ENCODE measurements at regions not wholly inside any gene's neighbourhood (a gene's known extent, or its start where the extent isn't known, plus 50 kb on each side); places are given as distances from the start of the nearest gene placed in this dataset.

DNA sequence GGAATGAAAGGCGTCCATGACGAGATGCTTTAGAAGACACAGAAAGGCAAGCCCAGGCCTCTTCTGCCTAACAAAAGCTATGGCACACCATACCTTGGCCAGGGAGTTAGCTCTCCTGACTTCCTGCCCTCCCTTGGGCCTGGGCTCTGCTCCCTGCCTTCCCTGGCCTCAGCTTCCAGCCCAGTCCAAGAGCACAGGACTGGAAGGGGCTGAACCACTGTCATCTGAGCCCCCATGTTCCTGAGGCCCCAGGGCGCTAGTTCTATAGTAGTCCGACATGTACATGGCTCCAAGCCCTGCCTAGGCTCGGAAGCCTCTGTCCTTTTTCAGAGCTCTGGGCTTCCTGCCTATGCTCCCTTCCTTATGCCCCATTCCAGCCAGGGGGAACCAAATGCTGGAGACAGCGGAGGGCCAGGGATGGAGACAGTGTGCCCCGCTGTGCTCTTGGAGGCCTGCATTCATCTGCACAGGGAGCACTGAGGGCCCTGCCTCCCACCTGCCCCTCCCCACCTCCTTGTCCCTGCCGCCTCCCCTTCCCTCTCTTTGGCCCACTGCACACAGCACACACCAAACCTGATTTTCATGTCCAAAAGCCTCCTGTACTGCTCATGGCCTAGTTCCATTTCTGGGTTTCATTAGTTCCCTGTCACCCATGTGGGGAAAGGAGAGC lies 240.1 kb downstream of the RHOU start:
- Histone ChIP-seq H3K36me3 (ENCODE audit: insufficient read depth, low read length) (no peaks in the 10 kb centered on the region), H3F3A (ENCODE audit: insufficient read depth, low read length, poor library complexity, severe bottlenecking) (no peaks in the 10 kb centered on the region), H3K9ac (ENCODE audit: low read length) (no peak overlapping the region), H3K27ac (ENCODE audit: low read length) (no peak overlapping the region), H3K9me3 (ENCODE audit: low read length) (no peaks in the 10 kb centered on the region), H3K79me2 (replicated peaks; ENCODE audit: insufficient read depth, low read length) (no peaks in the 10 kb centered on the region), H3K4me3 (ENCODE audit: low read length) (no peak overlapping the region), H3K27me3 (ENCODE audit: insufficient read depth, low read depth, low read length) (no peaks in the 10 kb centered on the region), H4K20me1 (ENCODE audit: insufficient read depth) (no peaks in the 10 kb centered on the region), H2AFZ (ENCODE audit: low read depth, low read length) (no peak overlapping the region), H3K9me2 (ENCODE audit: insufficient read depth, low read length) (no peaks in the 10 kb centered on the region), H3K4me2 (ENCODE audit: low read length) (no peak overlapping the region)
- TF ChIP-seq POLR2AphosphoS5 (IDR thresholded peaks at IDR 0.05) = no peak
- TF ChIP-seq, protein P1, sequence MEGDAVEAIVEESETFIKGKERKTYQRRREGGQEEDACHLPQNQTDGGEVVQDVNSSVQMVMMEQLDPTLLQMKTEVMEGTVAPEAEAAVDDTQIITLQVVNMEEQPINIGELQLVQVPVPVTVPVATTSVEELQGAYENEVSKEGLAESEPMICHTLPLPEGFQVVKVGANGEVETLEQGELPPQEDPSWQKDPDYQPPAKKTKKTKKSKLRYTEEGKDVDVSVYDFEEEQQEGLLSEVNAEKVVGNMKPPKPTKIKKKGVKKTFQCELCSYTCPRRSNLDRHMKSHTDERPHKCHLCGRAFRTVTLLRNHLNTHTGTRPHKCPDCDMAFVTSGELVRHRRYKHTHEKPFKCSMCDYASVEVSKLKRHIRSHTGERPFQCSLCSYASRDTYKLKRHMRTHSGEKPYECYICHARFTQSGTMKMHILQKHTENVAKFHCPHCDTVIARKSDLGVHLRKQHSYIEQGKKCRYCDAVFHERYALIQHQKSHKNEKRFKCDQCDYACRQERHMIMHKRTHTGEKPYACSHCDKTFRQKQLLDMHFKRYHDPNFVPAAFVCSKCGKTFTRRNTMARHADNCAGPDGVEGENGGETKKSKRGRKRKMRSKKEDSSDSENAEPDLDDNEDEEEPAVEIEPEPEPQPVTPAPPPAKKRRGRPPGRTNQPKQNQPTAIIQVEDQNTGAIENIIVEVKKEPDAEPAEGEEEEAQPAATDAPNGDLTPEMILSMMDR (IDR thresholded peaks at IDR 0.05; ENCODE audit: poor library complexity, severe bottlenecking) = no peak
- TF ChIP-seq, protein P2, sequence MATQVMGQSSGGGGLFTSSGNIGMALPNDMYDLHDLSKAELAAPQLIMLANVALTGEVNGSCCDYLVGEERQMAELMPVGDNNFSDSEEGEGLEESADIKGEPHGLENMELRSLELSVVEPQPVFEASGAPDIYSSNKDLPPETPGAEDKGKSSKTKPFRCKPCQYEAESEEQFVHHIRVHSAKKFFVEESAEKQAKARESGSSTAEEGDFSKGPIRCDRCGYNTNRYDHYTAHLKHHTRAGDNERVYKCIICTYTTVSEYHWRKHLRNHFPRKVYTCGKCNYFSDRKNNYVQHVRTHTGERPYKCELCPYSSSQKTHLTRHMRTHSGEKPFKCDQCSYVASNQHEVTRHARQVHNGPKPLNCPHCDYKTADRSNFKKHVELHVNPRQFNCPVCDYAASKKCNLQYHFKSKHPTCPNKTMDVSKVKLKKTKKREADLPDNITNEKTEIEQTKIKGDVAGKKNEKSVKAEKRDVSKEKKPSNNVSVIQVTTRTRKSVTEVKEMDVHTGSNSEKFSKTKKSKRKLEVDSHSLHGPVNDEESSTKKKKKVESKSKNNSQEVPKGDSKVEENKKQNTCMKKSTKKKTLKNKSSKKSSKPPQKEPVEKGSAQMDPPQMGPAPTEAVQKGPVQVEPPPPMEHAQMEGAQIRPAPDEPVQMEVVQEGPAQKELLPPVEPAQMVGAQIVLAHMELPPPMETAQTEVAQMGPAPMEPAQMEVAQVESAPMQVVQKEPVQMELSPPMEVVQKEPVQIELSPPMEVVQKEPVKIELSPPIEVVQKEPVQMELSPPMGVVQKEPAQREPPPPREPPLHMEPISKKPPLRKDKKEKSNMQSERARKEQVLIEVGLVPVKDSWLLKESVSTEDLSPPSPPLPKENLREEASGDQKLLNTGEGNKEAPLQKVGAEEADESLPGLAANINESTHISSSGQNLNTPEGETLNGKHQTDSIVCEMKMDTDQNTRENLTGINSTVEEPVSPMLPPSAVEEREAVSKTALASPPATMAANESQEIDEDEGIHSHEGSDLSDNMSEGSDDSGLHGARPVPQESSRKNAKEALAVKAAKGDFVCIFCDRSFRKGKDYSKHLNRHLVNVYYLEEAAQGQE (IDR thresholded peaks at IDR 0.05; ENCODE audit: borderline replicate concordance) = no peak
- no peak for TF ChIP-seq TAF1 (IDR thresholded peaks at IDR 0.05; ENCODE audit: low read depth)
- TF ChIP-seq EP300 (conservative IDR thresholded peaks at IDR 0.05; ENCODE audit: poor library complexity, severe bottlenecking) = no peak
- TF ChIP-seq MXI1 (conservative IDR thresholded peaks at IDR 0.05; ENCODE audit: poor library complexity, severe bottlenecking) = no peak
- TF ChIP-seq SMC3 (conservative IDR thresholded peaks at IDR 0.05; ENCODE audit: poor library complexity) = no peak
- no peak for TF ChIP-seq EZH2 (IDR thresholded peaks at IDR 0.05; ENCODE audit: borderline replicate concordance, insufficient read depth, low read length, poor library complexity, severe bottlenecking)
- TF ChIP-seq RAD21 (conservative IDR thresholded peaks at IDR 0.05) = no peak

DNA sequence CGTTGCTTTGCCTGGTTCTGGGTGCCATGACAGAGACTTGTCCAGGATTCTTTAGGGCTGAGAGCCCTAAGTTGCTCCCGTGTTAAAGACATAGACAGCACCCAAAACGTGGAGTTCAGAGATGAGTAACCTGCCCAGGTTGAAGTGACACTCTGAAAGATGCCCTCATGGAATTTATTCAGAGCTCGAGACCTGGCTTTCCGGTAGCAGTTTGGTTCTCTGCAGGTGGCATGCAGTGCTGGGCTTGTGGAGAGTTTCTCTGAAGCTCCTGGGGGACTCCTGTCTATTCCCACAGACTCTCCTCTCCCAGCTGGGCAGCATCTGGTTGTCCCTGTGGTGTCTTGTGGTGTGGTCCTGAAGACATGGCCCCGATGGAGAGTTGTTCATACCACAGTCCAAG lies 241.0 kb downstream of the RHOU start:
- H3K79me2 ChIP-seq (replicated peaks; ENCODE audit: insufficient read depth, low read length) = no peaks in the 10 kb centered on the region
- TF ChIP-seq EP300 (conservative IDR thresholded peaks at IDR 0.05; ENCODE audit: poor library complexity, severe bottlenecking) (no peak), SMC3 (conservative IDR thresholded peaks at IDR 0.05; ENCODE audit: poor library complexity) (no peak), POLR2AphosphoS5 (IDR thresholded peaks at IDR 0.05) (no peak)

More for the DNA sequence above, 241.0 kb downstream of the RHOU start:
- no peak overlapping the region for H3K4me3 ChIP-seq (ENCODE audit: low read length)
- H3K4me2 ChIP-seq (ENCODE audit: low read length) = no peak overlapping the region
- no peaks in the 10 kb centered on the region for H3F3A ChIP-seq (ENCODE audit: insufficient read depth, low read length, poor library complexity, severe bottlenecking)
- H3K9me2 ChIP-seq (ENCODE audit: insufficient read depth, low read length) = no peaks in the 10 kb centered on the region
- H4K20me1 ChIP-seq (ENCODE audit: insufficient read depth) = no peaks in the 10 kb centered on the region
- H3K9ac ChIP-seq (ENCODE audit: low read length) = no peak overlapping the region
- no peaks in the 10 kb centered on the region for H3K27me3 ChIP-seq (ENCODE audit: insufficient read depth, low read depth, low read length)
- H3K9me3 ChIP-seq (ENCODE audit: low read length) = no peaks in the 10 kb centered on the region
- no peaks in the 10 kb centered on the region for H3K36me3 ChIP-seq (ENCODE audit: insufficient read depth, low read length)
- H2AFZ ChIP-seq (ENCODE audit: low read depth, low read length) = no peak overlapping the region
- no peak overlapping the region for H3K27ac ChIP-seq (ENCODE audit: low read length)
